Panc1 (cell line): ENCODE measurements at regions not wholly inside any gene's neighbourhood (a gene's known extent, or its start where the extent isn't known, plus 50 kb on each side); places are given as distances from the start of the nearest gene placed in this dataset.

Experiments
- TCF7L2 ChIP-seq: IDR thresholded peaks from 2 replicates; pipeline ENCODE4 v1.6.1; 2011; ENCODE audit warnings: mild to moderate bottlenecking, low read depth, low read length, inconsistent platforms
- TF ChIP-seq, protein P1 (sequence below): fragments of 450-650 bp; IDR thresholded peaks from 2 replicates; pipeline ENCODE4 v1.5.1; 2017; ENCODE audit warnings: mild to moderate bottlenecking

DNA sequence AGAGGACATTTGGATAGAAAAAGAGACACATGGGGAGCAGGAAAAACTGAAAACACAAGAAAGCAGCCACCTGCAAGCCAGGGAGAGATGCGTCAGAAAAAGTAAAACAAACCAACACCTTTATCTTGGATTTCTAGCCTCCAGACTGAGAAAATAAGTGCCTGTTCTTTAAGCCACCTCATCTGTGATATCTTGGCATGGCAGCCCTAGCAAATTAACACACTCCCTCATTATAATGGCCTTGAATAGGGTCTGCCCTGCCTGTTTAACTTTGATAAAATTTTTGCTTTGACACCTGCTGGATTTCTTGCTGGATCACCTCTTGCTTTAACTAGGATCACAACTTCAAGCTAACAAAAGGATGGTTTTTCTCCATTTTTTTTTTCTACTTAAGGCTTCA lies 1892.0 kb upstream of the IGFBP7 start:
- TF ChIP-seq, protein P1, sequence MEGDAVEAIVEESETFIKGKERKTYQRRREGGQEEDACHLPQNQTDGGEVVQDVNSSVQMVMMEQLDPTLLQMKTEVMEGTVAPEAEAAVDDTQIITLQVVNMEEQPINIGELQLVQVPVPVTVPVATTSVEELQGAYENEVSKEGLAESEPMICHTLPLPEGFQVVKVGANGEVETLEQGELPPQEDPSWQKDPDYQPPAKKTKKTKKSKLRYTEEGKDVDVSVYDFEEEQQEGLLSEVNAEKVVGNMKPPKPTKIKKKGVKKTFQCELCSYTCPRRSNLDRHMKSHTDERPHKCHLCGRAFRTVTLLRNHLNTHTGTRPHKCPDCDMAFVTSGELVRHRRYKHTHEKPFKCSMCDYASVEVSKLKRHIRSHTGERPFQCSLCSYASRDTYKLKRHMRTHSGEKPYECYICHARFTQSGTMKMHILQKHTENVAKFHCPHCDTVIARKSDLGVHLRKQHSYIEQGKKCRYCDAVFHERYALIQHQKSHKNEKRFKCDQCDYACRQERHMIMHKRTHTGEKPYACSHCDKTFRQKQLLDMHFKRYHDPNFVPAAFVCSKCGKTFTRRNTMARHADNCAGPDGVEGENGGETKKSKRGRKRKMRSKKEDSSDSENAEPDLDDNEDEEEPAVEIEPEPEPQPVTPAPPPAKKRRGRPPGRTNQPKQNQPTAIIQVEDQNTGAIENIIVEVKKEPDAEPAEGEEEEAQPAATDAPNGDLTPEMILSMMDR: no peak
- no peak for TF ChIP-seq TCF7L2
